ENCODE measurements at regions not wholly inside any gene's neighbourhood (a gene's known extent, or its start where the extent isn't known, plus 50 kb on each side); places are given as distances from the start of the nearest gene placed in this dataset.
"Not testable (repeated sequence)": the region's sequence is repeated elsewhere in the genome, so short reads cannot be mapped to it uniquely, and the experiment has no call there.

- no peaks in the 10 kb centered on the region for H3K9me3 ChIP-seq (ENCODE audit: insufficient read depth, low read depth, low read length)
- no peaks in the 10 kb centered on the region for H3K4me1 ChIP-seq (ENCODE audit: insufficient read depth, low read length)
- no peak overlapping the region for H3K27ac ChIP-seq (ENCODE audit: low read depth, low read length)
- H4K20me1 ChIP-seq (ENCODE audit: insufficient read depth, low read length), result no peaks in the 10 kb centered on the region
- H3K79me2 ChIP-seq (ENCODE audit: insufficient read depth, low read length), result no peaks in the 10 kb centered on the region
- no peak overlapping the region for H3K4me3 ChIP-seq (ENCODE audit: insufficient read depth, low read depth, low read length)
- no peak for TF ChIP-seq EZH2 (IDR thresholded peaks at IDR 0.05; ENCODE audit: insufficient read depth, low read length)
- FAIRE-seq (no peak), DNase-seq (ENCODE audit: low read depth) (no peak)
- Mint-ChIP-seq H3K27me3 (ENCODE audit: low read depth, unreplicated experiment) (peaks cover 5% of the 10 kb centered on the region), H3K4me3 (ENCODE audit: unreplicated experiment) (no peak overlapping the region), H3K9me3 (ENCODE audit: unreplicated experiment) (no peaks in the 10 kb centered on the region), H3K36me3 (ENCODE audit: low read depth, unreplicated experiment) (no peaks in the 10 kb centered on the region), H3K27ac (ENCODE audit: unreplicated experiment) (no peak overlapping the region), H3K4me1 (ENCODE audit: low read depth, unreplicated experiment) (no peaks in the 10 kb centered on the region)
- H2AFZ ChIP-seq (ENCODE audit: low read depth, low read length), result no peak overlapping the region
- H3K4me2 ChIP-seq (ENCODE audit: low read length), result no peak overlapping the region
- H3K36me3 ChIP-seq (ENCODE audit: insufficient read depth, low read length), result no peaks in the 10 kb centered on the region
- H3K9ac ChIP-seq (ENCODE audit: low read length), result no peak overlapping the region
- H3K27me3 ChIP-seq (ENCODE audit: insufficient read depth, low read length), result no peaks in the 10 kb centered on the region
Measured at GRCh38 chr5:66284588-66285342, 140.7 kb downstream of the SREK1 start.

GRCh38 chr5:66285343-66285922, 141.3 kb downstream of the SREK1 start:
- H3K4me3 Mint-ChIP-seq (ENCODE audit: unreplicated experiment), result no peak overlapping the region
- TF ChIP-seq, protein P1, sequence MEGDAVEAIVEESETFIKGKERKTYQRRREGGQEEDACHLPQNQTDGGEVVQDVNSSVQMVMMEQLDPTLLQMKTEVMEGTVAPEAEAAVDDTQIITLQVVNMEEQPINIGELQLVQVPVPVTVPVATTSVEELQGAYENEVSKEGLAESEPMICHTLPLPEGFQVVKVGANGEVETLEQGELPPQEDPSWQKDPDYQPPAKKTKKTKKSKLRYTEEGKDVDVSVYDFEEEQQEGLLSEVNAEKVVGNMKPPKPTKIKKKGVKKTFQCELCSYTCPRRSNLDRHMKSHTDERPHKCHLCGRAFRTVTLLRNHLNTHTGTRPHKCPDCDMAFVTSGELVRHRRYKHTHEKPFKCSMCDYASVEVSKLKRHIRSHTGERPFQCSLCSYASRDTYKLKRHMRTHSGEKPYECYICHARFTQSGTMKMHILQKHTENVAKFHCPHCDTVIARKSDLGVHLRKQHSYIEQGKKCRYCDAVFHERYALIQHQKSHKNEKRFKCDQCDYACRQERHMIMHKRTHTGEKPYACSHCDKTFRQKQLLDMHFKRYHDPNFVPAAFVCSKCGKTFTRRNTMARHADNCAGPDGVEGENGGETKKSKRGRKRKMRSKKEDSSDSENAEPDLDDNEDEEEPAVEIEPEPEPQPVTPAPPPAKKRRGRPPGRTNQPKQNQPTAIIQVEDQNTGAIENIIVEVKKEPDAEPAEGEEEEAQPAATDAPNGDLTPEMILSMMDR (IDR thresholded peaks at IDR 0.05; ENCODE audit: insufficient read depth, low read depth, low read length), result no peak
- no peak for TF ChIP-seq EZH2 (IDR thresholded peaks at IDR 0.05; ENCODE audit: insufficient read depth, low read length)
- no peak overlapping the region for H2AFZ ChIP-seq (ENCODE audit: low read depth, low read length)
- no peaks in the 10 kb centered on the region for H4K20me1 ChIP-seq (ENCODE audit: insufficient read depth, low read length)
- H3K79me2 ChIP-seq (ENCODE audit: insufficient read depth, low read length), result no peaks in the 10 kb centered on the region
- peaks cover 5% of the 10 kb centered on the region for H3K27me3 Mint-ChIP-seq (ENCODE audit: low read depth, unreplicated experiment)
- H3K27ac Mint-ChIP-seq (ENCODE audit: unreplicated experiment), result no peak overlapping the region
- no peak overlapping the region for H3K9ac ChIP-seq (ENCODE audit: low read length)
- H3K4me2 ChIP-seq (ENCODE audit: low read length), result no peak overlapping the region
- no peak overlapping the region for H3K4me3 ChIP-seq (ENCODE audit: insufficient read depth, low read depth, low read length)
- no peaks in the 10 kb centered on the region for H3K36me3 ChIP-seq (ENCODE audit: insufficient read depth, low read length)
- H3K9me3 Mint-ChIP-seq (ENCODE audit: unreplicated experiment), result no peaks in the 10 kb centered on the region
- no peaks in the 10 kb centered on the region for H3K9me3 ChIP-seq (ENCODE audit: insufficient read depth, low read depth, low read length)
- no peaks in the 10 kb centered on the region for H3K4me1 ChIP-seq (ENCODE audit: insufficient read depth, low read length)
- no peak for FAIRE-seq
- no peaks in the 10 kb centered on the region for H3K27me3 ChIP-seq (ENCODE audit: insufficient read depth, low read length)
- no peak for DNase-seq (ENCODE audit: low read depth)
- no peaks in the 10 kb centered on the region for H3K4me1 Mint-ChIP-seq (ENCODE audit: low read depth, unreplicated experiment)
- H3K27ac ChIP-seq (ENCODE audit: low read depth, low read length), result no peak overlapping the region
- no peaks in the 10 kb centered on the region for H3K36me3 Mint-ChIP-seq (ENCODE audit: low read depth, unreplicated experiment)

- TF ChIP-seq, protein P1 (IDR thresholded peaks at IDR 0.05; ENCODE audit: insufficient read depth, low read depth, low read length), result no peak
- TF ChIP-seq EZH2 (IDR thresholded peaks at IDR 0.05; ENCODE audit: insufficient read depth, low read length), result no peak
- no peaks in the 10 kb centered on the region for H3K9me3 Mint-ChIP-seq (ENCODE audit: unreplicated experiment)
- H3K36me3 ChIP-seq (ENCODE audit: insufficient read depth, low read length), result no peaks in the 10 kb centered on the region
- no peak for DNase-seq (ENCODE audit: low read depth)
- no peak overlapping the region for H2AFZ ChIP-seq (ENCODE audit: low read depth, low read length)
- H3K27ac Mint-ChIP-seq (ENCODE audit: unreplicated experiment), result no peak overlapping the region
- H3K4me1 ChIP-seq (ENCODE audit: insufficient read depth, low read length), result no peaks in the 10 kb centered on the region
- H3K79me2 ChIP-seq (ENCODE audit: insufficient read depth, low read length), result no peaks in the 10 kb centered on the region
- H3K9ac ChIP-seq (ENCODE audit: low read length), result no peak overlapping the region
- H3K4me3 Mint-ChIP-seq (ENCODE audit: unreplicated experiment), result no peak overlapping the region
- H3K4me2 ChIP-seq (ENCODE audit: low read length), result no peak overlapping the region
- H3K4me3 ChIP-seq (ENCODE audit: insufficient read depth, low read depth, low read length), result no peak overlapping the region
- no peaks in the 10 kb centered on the region for H3K4me1 Mint-ChIP-seq (ENCODE audit: low read depth, unreplicated experiment)
- H3K27me3 ChIP-seq (ENCODE audit: insufficient read depth, low read length), result peaks cover 2% of the 10 kb centered on the region
- no peaks in the 10 kb centered on the region for H3K36me3 Mint-ChIP-seq (ENCODE audit: low read depth, unreplicated experiment)
- no peak for FAIRE-seq
- no peaks in the 10 kb centered on the region for H4K20me1 ChIP-seq (ENCODE audit: insufficient read depth, low read length)
- H3K9me3 ChIP-seq (ENCODE audit: insufficient read depth, low read depth, low read length), result no peaks in the 10 kb centered on the region
- no peak overlapping the region for H3K27ac ChIP-seq (ENCODE audit: low read depth, low read length)
- H3K27me3 Mint-ChIP-seq (ENCODE audit: low read depth, unreplicated experiment), result peaks cover 10% of the 10 kb centered on the region
Measured at GRCh38 chr5:66291771-66292170, 147.7 kb downstream of the SREK1 start.

DNA sequence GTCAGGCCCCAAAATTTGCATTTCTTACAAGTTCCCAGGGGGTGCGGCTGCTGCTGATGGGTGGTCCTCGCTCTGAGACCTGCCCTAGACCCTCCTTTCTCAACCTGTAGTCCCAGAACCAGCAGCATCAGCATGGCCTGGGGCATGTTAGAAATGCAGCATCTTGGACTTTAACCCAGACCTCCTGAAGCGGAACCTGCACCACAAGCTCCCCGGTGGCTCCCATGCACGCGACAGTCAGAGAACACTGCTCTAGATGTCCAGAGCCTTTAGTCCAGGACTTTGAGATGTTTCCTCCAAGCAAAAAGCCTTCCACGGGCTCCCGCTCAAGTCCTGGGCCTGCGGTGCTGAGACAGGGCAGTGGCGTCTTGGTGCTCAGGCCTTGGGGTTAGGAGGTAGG, 149.8 kb downstream of the SREK1 start:
- not testable (repeated sequence) for H3K4me1 ChIP-seq (ENCODE audit: insufficient read depth, low read length); H3K36me3 ChIP-seq (ENCODE audit: insufficient read depth, low read length); H3K27ac Mint-ChIP-seq (ENCODE audit: unreplicated experiment); FAIRE-seq; H2AFZ ChIP-seq (ENCODE audit: low read depth, low read length); H3K27me3 ChIP-seq (ENCODE audit: insufficient read depth, low read length); H3K36me3 Mint-ChIP-seq (ENCODE audit: low read depth, unreplicated experiment); H3K9me3 ChIP-seq (ENCODE audit: insufficient read depth, low read depth, low read length); H4K20me1 ChIP-seq (ENCODE audit: insufficient read depth, low read length); H3K4me3 Mint-ChIP-seq (ENCODE audit: unreplicated experiment); DNase-seq (ENCODE audit: low read depth); H3K27ac ChIP-seq (ENCODE audit: low read depth, low read length); H3K4me2 ChIP-seq (ENCODE audit: low read length); H3K9ac ChIP-seq (ENCODE audit: low read length); H3K4me1 Mint-ChIP-seq (ENCODE audit: low read depth, unreplicated experiment); H3K79me2 ChIP-seq (ENCODE audit: insufficient read depth, low read length); H3K9me3 Mint-ChIP-seq (ENCODE audit: unreplicated experiment); H3K4me3 ChIP-seq (ENCODE audit: insufficient read depth, low read depth, low read length)
- peaks cover 10% of the 10 kb centered on the region for H3K27me3 Mint-ChIP-seq (ENCODE audit: low read depth, unreplicated experiment)

All from astrocyte (in vitro differentiated cells and primary cell).